GM20000 (cell line): ENCODE measurements at regions not wholly inside any gene's neighbourhood (a gene's known extent, or its start where the extent isn't known, plus 50 kb on each side); places are given as distances from the start of the nearest gene placed in this dataset.

Experiments used
- DNase-seq: peaks from one replicate; pipeline ENCODE4 v3.0.0; 2012; ENCODE audit warnings: low spot score
- CTCF ChIP-seq: IDR thresholded peaks from 2 replicates; pipeline ENCODE4 v1.5.1; 2012; ENCODE audit warnings: mild to moderate bottlenecking, control low read depth; ENCODE audit errors: extremely low read depth, missing control alignments

GRCh38 chr2:160679686-160680085, 186.1 kb upstream of the RBMS1 start:
- no peak for TF ChIP-seq CTCF
- DNase-seq = no peak

GRCh38 chr2:160680294-160680693, 186.7 kb upstream of the RBMS1 start:
- no peak for DNase-seq
- no peak for TF ChIP-seq CTCF

GRCh38 chr2:160680974-160681373, 187.4 kb upstream of the RBMS1 start:
- no peak for TF ChIP-seq CTCF
- DNase-seq = no peak

- TF ChIP-seq CTCF = no peak
- no peak for DNase-seq
These were observed 189.6 kb upstream of the RBMS1 start for GRCh38 chr2:160683206-160683605.

- no peak for DNase-seq
- no peak for TF ChIP-seq CTCF
These were observed 194.0 kb upstream of the RBMS1 start for GRCh38 chr2:160687629-160688028.

- no peak for TF ChIP-seq CTCF
- no peak for DNase-seq
These were observed 195.8 kb upstream of the RBMS1 start for GRCh38 chr2:160689441-160689840.

GRCh38 chr2:160694221-160694620, 200.6 kb upstream of the RBMS1 start:
- no peak for TF ChIP-seq CTCF
- no peak for DNase-seq
